ENCODE measurements at regions not wholly inside any gene's neighbourhood (a gene's known extent, or its start where the extent isn't known, plus 50 kb on each side); places are given as distances from the start of the nearest gene placed in this dataset.

- no peak for TF ChIP-seq ZSCAN30 (tag by site-specific recombination; IDR thresholded peaks at IDR 0.05)
- no peak for TF ChIP-seq ZNF2 (tag by site-specific recombination; IDR thresholded peaks at IDR 0.05)
- no peak for TF ChIP-seq INSM2 (tag by site-specific recombination; IDR thresholded peaks at IDR 0.05)
- no peak for TF ChIP-seq SCRT2 (tag by site-specific recombination; IDR thresholded peaks at IDR 0.05)
- TF ChIP-seq ZNF639 (tag by site-specific recombination; IDR thresholded peaks at IDR 0.05), result no peak
- no peak for TF ChIP-seq ZNF202 (tag by site-specific recombination; IDR thresholded peaks at IDR 0.05; ENCODE audit: borderline replicate concordance)
- no peak for TF ChIP-seq ZBTB49 (tag by site-specific recombination; IDR thresholded peaks at IDR 0.05; ENCODE audit: low read depth)
- TF ChIP-seq ZNF221 (tag by site-specific recombination; IDR thresholded peaks at IDR 0.05; ENCODE audit: borderline replicate concordance), result no peak
- no peak for TF ChIP-seq ZNF214 (tag by site-specific recombination; IDR thresholded peaks at IDR 0.05; ENCODE audit: borderline replicate concordance)
- no peak for TF ChIP-seq ZNF785 (tag by site-specific recombination; IDR thresholded peaks at IDR 0.05)
- no peak for TF ChIP-seq ZFP69B (tag by site-specific recombination; IDR thresholded peaks at IDR 0.05)
- CTCF ChIA-PET, result interaction anchor here (1.1 kb wide), 1 partner anchor 357 kb away, joined by 3 read pairs; no protein-coding TSS in a partner anchor
- Histone ChIP-seq H3K4me3 (ENCODE audit: low read depth, low read length) (no peak overlapping the region), H3K4me1 (ENCODE audit: control insufficient read depth, insufficient read depth, low read length) (no peaks in the 10 kb centered on the region), H3K36me3 (ENCODE audit: control insufficient read depth in 2 of 2, insufficient read depth in 1 of 2, low read length in 2 of 2) (no peaks in the 10 kb centered on the region), H3K27ac (ENCODE audit: extremely low read depth, low read depth, low read length) (no peak overlapping the region), H3K9me3 (ENCODE audit: control insufficient read depth, insufficient read depth, low read depth, low read length) (no peaks in the 10 kb centered on the region)
- POLR2A ChIA-PET, result no interaction called here
Measured at GRCh38 chr14:83899706-83900105, 1630.2 kb upstream of the FLRT2 start.

- H3K4me3 ChIP-seq (ENCODE audit: low read depth, low read length), result no peak overlapping the region
- ChIA-PET CTCF (no interaction called here), POLR2A (no interaction called here)
- no peaks in the 10 kb centered on the region for H3K36me3 ChIP-seq (ENCODE audit: control insufficient read depth in 2 of 2, insufficient read depth in 1 of 2, low read length in 2 of 2)
- H3K27ac ChIP-seq (ENCODE audit: extremely low read depth, low read depth, low read length), result no peak overlapping the region
- no peaks in the 10 kb centered on the region for H3K9me3 ChIP-seq (ENCODE audit: control insufficient read depth, insufficient read depth, low read depth, low read length)
- no peaks in the 10 kb centered on the region for H3K4me1 ChIP-seq (ENCODE audit: control insufficient read depth, insufficient read depth, low read length)
- no peak for TF ChIP-seq ZNF148 (tag by site-specific recombination; IDR thresholded peaks at IDR 0.05; ENCODE audit: borderline replicate concordance)
- TF ChIP-seq ZNF335 (tag by site-specific recombination; conservative IDR thresholded peaks at IDR 0.05), result no peak
- TF ChIP-seq ZNF624 (tag by site-specific recombination; IDR thresholded peaks at IDR 0.05), result no peak
- no peak for TF ChIP-seq ZNF391 (tag by site-specific recombination; IDR thresholded peaks at IDR 0.05; ENCODE audit: borderline replicate concordance, low read depth)
- TF ChIP-seq ZBTB21 (tag by site-specific recombination; IDR thresholded peaks at IDR 0.05), result no peak
- no peak for TF ChIP-seq ZBTB20 (tag by site-specific recombination; IDR thresholded peaks at IDR 0.05)
- TF ChIP-seq ZNF292 (tag by site-specific recombination; IDR thresholded peaks at IDR 0.05; ENCODE audit: borderline replicate concordance, low read depth), result no peak
- TF ChIP-seq GLIS1 (tag by site-specific recombination; IDR thresholded peaks at IDR 0.05), result no peak
- TF ChIP-seq PRDM1 (tag by site-specific recombination; IDR thresholded peaks at IDR 0.05), result no peak
- no peak for TF ChIP-seq ZNF510 (tag by site-specific recombination; IDR thresholded peaks at IDR 0.05; ENCODE audit: insufficient replicate concordance)
- no peak for TF ChIP-seq ZNF362 (tag by site-specific recombination; IDR thresholded peaks at IDR 0.05)
- TF ChIP-seq ATF2 (tag by site-specific recombination; IDR thresholded peaks at IDR 0.05; ENCODE audit: low read depth), result no peak
- TF ChIP-seq ZSCAN30 (tag by site-specific recombination; IDR thresholded peaks at IDR 0.05), result no peak
- TF ChIP-seq ZNF473 (tag by site-specific recombination; IDR thresholded peaks at IDR 0.05), result no peak
- no peak for TF ChIP-seq SP7 (tag by site-specific recombination; IDR thresholded peaks at IDR 0.05)
- TF ChIP-seq ZNF211 (tag by site-specific recombination; IDR thresholded peaks at IDR 0.05; ENCODE audit: low read depth), result no peak
Measured at GRCh38 chr14:83905157-83905556, 1624.8 kb upstream of the FLRT2 start.
